Pancreas (tissue), 10 donors: ENCODE measurements at regions not wholly inside any gene's neighbourhood (a gene's known extent, or its start where the extent isn't known, plus 50 kb on each side); places are given as distances from the start of the nearest gene placed in this dataset.
A peak's percentile ranks its signal among the peaks of the same experiment; 100 is the strongest.

Experiments
- ATAC-seq, 4 donors: fragments of 200-7000 bp; cut with Tn5 transposase; one replicate each; pipeline versions ENCODE4 v1.8.0 to v1.9.1; 2020; ENCODE audit warnings: mild to moderate bottlenecking in 4 of 4, moderate library complexity in 4 of 4
- DNase-seq, 6 donors: peaks; one replicate each; pipeline ENCODE4 v3.0.0-alpha.2; 2020
- FAIRE-seq: peaks from 2 replicates; lab custom pipeline; 2012; peaks lifted over from hg19 to GRCh38; lab: Jason Lieb, UNC
- H3K27ac ChIP-seq, 4 donors: fragments of 200-600 bp; sonication (generic); 1 replicate in 3 of 4; 2 replicates in 1 of 4; pipeline versions ENCODE4 v1.5.0 to v1.8.0; 2020
- H3K27me3 ChIP-seq, 4 donors: fragments of 200-600 bp; one replicate each; pipeline ENCODE4 v1.8.0; 2021
- H3K36me3 ChIP-seq, 3 donors: fragments of 200-600 bp; sonication (generic) in 1 of 3; one replicate each; pipeline versions ENCODE4 v1.5.0 to v1.8.0; 2020 to 2021
- H3K4me1 ChIP-seq, 3 donors: fragments of 200-600 bp; one replicate each; pipeline ENCODE4 v1.8.0; 2021
- H3K4me3 ChIP-seq, 4 donors: fragments of 200-600 bp; sonication (generic) in 2 of 4; one replicate each; pipeline versions ENCODE4 v1.5.0 to v1.8.0; 2020 to 2021
- H3K9me3 ChIP-seq, 4 donors: fragments of 200-600 bp; one replicate each; pipeline ENCODE4 v1.8.0; 2021
- WGBS, 2 donors: extraction: QIAGEN DNeasy Blood & Tissue Kit; methylation state at CpG; one replicate each; pipeline ENCODE4 v1.1.7; 2013; 5-methylcytosine and 5-hydroxymethylcytosine counted together
- intact Hi-C, 3 donors: fragments of 100-400 bp; cut with DNase I; formaldehyde crosslinking; loops; one replicate each; pipeline versions ENCODE4 v1.11.1 to v1.14.2; 2022
- TF ChIP-seq, protein P1 (sequence below), 4 donors: fragments of 200-600 bp; sonication (generic) in 3 of 4; IDR thresholded peaks; one replicate each; pipeline versions ENCODE4 v1.5.0 to v1.8.0; 2021; ENCODE audit warnings: antibody characterized with exemption in 4 of 4
- donor health status: healthy with polysubstance abuse.
- donor health status: DM: no; HTN: no; CAD: no; lungs with moderate emphysema.
- donor health status: DM: no; HTN: no; CAD: no.
- donor health status: control.
- donor health status: control.
- donor health status: Bipolar disorder and iron deficiency.
- donor health status: DM: yes; HTN: yes; CAD: no.
- donor health status: DM: no; HTN: no; CAD: no.
- donor health status: DM: no; HTN: no; CAD: no.
- donor health status: DM: yes; HTN: yes; CAD: no.

DNA sequence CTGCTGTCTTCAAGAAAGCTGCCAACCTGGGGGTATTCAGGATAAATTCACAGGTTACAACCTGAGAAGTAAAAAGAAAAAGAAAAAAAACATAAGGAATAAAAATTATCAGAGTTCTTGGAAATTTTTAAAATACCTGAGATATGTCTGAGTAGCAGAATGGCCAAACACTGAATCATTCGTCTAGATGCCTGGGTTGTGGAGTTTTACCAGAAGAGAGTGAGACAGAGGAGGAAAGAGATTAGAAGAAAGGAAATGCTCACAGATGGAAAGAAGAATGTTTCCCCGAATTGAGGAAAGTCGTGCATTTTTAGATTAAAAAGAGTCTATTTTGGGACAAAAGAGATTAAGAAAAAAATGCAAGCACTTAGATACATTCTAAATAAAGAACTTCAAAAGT is 1026.7 kb downstream of the TBC1D22A start:
- Histone ChIP-seq H3K4me3 (no peak overlapping the region), H3K27me3 (no peaks in the 10 kb centered on the region), H3K4me1 (no peaks in the 10 kb centered on the region), H3K27ac (no peak overlapping the region), H3K9me3 (no peaks in the 10 kb centered on the region), H3K36me3 (no peaks in the 10 kb centered on the region)
- ATAC-seq (no peak), DNase-seq (no peak), FAIRE-seq (no peak)
- TF ChIP-seq, protein P1, sequence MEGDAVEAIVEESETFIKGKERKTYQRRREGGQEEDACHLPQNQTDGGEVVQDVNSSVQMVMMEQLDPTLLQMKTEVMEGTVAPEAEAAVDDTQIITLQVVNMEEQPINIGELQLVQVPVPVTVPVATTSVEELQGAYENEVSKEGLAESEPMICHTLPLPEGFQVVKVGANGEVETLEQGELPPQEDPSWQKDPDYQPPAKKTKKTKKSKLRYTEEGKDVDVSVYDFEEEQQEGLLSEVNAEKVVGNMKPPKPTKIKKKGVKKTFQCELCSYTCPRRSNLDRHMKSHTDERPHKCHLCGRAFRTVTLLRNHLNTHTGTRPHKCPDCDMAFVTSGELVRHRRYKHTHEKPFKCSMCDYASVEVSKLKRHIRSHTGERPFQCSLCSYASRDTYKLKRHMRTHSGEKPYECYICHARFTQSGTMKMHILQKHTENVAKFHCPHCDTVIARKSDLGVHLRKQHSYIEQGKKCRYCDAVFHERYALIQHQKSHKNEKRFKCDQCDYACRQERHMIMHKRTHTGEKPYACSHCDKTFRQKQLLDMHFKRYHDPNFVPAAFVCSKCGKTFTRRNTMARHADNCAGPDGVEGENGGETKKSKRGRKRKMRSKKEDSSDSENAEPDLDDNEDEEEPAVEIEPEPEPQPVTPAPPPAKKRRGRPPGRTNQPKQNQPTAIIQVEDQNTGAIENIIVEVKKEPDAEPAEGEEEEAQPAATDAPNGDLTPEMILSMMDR (IDR thresholded peaks at IDR 0.05), result no peak
- intact Hi-C loops, result no loop called here
- 33 to 49% methylated on average over 3 of the region's 3 CpGs for WGBS, 2 donors

DNA sequence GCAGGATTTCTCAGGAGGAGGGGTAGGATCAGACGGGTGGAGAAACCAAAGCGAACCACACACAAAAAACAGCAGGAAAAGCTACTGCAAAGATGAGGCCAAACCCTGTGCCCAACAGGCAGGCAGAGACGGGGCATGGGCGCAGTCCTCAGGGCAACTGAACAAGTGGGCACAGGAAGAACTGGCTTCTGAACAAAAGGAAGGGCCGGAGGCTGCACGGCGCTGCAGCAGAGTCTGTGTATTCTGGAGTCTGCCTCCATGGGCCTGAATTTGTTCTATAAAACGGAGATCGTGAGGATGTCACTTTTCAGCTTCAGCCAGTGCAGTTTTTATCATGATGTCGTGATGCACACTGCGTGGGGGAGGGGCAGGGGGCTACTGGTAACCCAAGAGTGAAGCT is 1026.0 kb downstream of the TBC1D22A start:
- no peaks in the 10 kb centered on the region for H3K9me3 ChIP-seq
- WGBS, 2 donors, result 56 to 59% methylated on average over 11 of the region's 11 CpGs

DNA sequence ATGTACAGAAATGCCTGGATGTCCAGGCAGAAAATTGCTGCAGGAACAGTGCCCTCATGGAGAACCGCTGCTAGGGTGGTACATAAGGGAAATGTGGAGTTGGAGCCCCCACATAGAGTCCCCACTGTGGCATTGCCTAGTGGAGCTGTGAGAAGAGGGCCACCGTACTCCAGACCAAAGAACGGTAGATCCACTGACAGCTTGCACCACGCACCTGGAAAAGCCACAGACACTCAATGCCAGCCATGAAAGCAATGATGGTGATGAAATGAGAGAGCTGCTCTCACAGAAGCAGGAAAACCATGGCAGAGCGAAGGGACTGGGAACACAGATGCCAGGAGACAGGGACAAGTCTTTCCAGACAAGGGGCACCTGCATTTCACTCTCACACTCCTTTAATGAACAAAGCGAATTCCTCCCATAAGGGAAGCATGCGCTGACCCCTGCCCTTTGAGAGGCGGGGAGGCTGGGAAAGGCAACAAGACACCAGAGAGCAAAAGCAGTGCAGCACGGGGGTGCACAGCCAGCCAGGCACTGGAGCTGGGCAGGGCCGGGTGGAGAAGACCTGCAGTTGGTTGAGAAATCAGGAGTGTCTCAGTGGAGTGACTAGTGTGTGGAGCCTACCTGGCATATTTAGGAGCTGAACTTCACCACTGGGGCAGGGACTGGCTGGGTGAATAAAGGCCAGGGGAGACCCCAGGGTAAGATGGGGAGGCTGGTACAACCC is 1025.2 kb downstream of the TBC1D22A start:
- H3K36me3 ChIP-seq, result no peaks in the 10 kb centered on the region
- no peaks in the 10 kb centered on the region for H3K27me3 ChIP-seq
- DNase-seq, result peak in 1 of 6 donors; percentile 26
- TF ChIP-seq, protein P1 (IDR thresholded peaks at IDR 0.05), result no peak
- ATAC-seq, result no peak
- H3K4me1 ChIP-seq, result no peaks in the 10 kb centered on the region
- intact Hi-C loops, result no loop called here
- no peaks in the 10 kb centered on the region for H3K9me3 ChIP-seq
- no peak overlapping the region for H3K27ac ChIP-seq
- H3K4me3 ChIP-seq, result no peak overlapping the region
- no peak for FAIRE-seq
- 55 to 66% methylated on average over 10 of the region's 10 CpGs for WGBS, 2 donors

More for the DNA sequence above, 1026.0 kb downstream of the TBC1D22A start:
- Histone ChIP-seq H3K27me3 (no peaks in the 10 kb centered on the region), H3K27ac (no peak overlapping the region), H3K36me3 (no peaks in the 10 kb centered on the region), H3K4me3 (no peak overlapping the region), H3K4me1 (no peaks in the 10 kb centered on the region)
- TF ChIP-seq, protein P1 (IDR thresholded peaks at IDR 0.05), result no peak
- ATAC-seq (no peak), FAIRE-seq (no peak), DNase-seq (peak in 1 of 6 donors; percentile 17)
- intact Hi-C loops, result no loop called here

DNA sequence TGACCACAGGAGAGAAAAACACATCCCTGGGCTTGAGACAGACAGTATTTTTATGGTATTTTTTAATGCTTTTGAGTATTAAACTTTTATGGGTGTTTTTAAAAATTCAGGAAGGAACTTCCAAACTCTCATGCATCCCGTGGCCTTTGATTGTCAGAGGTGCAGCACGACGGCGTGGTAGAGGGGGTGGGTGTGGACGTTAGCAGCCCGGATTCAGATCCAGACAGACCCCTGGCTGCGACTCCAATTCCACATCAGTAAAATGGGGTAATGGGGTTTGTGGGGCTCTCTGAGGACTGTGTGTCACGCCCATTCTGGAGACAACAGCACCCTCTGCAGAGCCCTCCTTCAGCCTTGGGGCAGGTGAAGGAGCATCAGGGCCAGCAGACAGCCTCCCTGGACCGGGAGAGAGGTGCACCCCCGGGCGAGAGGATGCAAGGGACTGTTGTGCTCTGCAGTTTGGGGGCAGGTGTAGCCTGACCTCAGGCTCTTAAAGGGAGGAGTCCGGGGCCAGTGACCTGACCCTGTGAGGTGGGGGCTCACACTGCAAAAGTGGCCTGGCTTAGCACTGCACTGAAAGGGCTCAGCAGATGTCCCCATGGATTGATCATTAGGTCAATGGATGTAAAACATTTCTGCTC is 1024.3 kb downstream of the TBC1D22A start:
- 68% methylated on average over 12 of the region's 12 CpGs for WGBS, 2 donors
- Histone ChIP-seq H3K36me3 (no peaks in the 10 kb centered on the region), H3K9me3 (no peaks in the 10 kb centered on the region), H3K4me3 (no peak overlapping the region), H3K27me3 (no peaks in the 10 kb centered on the region), H3K4me1 (no peaks in the 10 kb centered on the region), H3K27ac (no peak overlapping the region)
- FAIRE-seq (no peak), DNase-seq (peak in 1 of 6 donors; percentile 13), ATAC-seq (no peak)
- intact Hi-C loops, result no loop called here
- TF ChIP-seq, protein P1 (IDR thresholded peaks at IDR 0.05), result no peak

DNA sequence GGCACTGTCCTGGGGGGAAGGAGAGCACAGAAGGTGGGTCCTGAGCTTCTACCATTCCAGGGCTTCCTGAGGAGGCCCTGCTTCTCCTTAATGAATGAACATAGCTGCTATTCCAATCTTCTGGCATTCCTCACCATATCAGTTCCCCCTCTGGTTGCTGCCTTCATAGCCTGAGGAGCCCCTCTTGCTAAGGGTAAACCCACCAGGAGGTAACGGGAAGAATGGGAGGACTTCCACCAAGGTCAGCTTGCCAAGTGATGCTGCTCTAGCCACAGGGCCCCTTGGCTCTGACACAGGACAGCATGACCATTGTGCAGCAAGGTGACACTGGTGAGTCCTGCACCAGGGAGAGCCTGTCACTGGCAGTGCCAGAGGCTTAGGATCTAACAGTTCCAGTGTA is 1022.5 kb downstream of the TBC1D22A start:
- intact Hi-C loops, result no loop called here
- FAIRE-seq, result no peak
- peak in 1 of 6 donors; percentile 29 for DNase-seq
- 54 to 76% methylated on average over 1 of the region's 1 CpG for WGBS, 2 donors
- no peaks in the 10 kb centered on the region for H3K27me3 ChIP-seq
- no peaks in the 10 kb centered on the region for H3K36me3 ChIP-seq
- ATAC-seq, result no peak
- no peaks in the 10 kb centered on the region for H3K9me3 ChIP-seq
- TF ChIP-seq, protein P1 (IDR thresholded peaks at IDR 0.05), result no peak
- no peak overlapping the region for H3K27ac ChIP-seq
- no peak overlapping the region for H3K4me3 ChIP-seq
- H3K4me1 ChIP-seq, result no peaks in the 10 kb centered on the region
